ENCODE measurements at regions not wholly inside any gene's neighbourhood (a gene's known extent, or its start where the extent isn't known, plus 50 kb on each side); places are given as distances from the start of the nearest gene placed in this dataset.

DNA sequence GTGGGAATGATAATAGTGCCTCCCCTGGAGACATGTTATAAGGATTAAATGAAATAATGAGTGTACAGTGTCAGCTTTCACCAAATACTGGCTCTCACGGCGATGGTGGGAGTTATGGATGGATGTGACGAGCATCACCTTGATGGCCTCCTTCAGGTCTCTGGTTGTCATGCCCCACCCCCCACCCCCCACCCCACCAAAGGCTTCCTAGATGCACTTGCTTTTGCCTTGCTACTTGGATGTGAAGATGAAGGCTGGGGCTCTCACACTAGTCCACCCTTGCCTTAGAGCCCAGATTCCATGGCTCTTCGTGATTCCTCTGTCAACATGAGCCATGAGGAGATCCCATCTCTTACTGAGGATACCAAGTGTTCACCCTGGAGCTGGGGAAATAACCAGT lies 412.3 kb downstream of the NPHP4 start:
- DNase-seq (ENCODE audit: low read depth) = no peak
- TF ChIP-seq, protein P1, sequence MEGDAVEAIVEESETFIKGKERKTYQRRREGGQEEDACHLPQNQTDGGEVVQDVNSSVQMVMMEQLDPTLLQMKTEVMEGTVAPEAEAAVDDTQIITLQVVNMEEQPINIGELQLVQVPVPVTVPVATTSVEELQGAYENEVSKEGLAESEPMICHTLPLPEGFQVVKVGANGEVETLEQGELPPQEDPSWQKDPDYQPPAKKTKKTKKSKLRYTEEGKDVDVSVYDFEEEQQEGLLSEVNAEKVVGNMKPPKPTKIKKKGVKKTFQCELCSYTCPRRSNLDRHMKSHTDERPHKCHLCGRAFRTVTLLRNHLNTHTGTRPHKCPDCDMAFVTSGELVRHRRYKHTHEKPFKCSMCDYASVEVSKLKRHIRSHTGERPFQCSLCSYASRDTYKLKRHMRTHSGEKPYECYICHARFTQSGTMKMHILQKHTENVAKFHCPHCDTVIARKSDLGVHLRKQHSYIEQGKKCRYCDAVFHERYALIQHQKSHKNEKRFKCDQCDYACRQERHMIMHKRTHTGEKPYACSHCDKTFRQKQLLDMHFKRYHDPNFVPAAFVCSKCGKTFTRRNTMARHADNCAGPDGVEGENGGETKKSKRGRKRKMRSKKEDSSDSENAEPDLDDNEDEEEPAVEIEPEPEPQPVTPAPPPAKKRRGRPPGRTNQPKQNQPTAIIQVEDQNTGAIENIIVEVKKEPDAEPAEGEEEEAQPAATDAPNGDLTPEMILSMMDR (conservative IDR thresholded peaks at IDR 0.05; ENCODE audit: low read length) = no peak
- H3K4me3 ChIP-seq (ENCODE audit: low read length) = no peak overlapping the region

DNA sequence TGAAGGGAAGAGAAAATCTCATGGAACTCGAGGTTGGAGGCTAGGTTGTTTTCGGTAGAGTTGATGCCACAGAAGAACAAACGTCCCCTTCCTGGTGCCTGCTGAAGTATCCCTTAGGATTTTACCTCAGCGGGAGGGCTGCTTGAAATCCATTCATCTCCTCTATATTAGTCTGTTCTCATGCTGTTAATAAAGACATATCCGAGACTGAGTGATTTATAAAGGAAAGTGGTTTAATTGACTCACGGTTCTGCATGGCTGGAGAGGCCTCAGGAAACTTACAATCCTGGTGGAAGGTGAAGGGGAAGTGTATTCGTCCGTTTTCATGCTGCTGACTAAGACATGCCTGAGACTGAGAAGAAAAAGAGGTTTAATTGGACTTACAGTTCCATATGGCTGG lies 413.5 kb downstream of the NPHP4 start:
- no peak overlapping the region for H3K4me3 ChIP-seq (ENCODE audit: low read length)
- TF ChIP-seq, protein P1 (conservative IDR thresholded peaks at IDR 0.05; ENCODE audit: low read length) = no peak
- no peak for DNase-seq (ENCODE audit: low read depth)

DNA sequence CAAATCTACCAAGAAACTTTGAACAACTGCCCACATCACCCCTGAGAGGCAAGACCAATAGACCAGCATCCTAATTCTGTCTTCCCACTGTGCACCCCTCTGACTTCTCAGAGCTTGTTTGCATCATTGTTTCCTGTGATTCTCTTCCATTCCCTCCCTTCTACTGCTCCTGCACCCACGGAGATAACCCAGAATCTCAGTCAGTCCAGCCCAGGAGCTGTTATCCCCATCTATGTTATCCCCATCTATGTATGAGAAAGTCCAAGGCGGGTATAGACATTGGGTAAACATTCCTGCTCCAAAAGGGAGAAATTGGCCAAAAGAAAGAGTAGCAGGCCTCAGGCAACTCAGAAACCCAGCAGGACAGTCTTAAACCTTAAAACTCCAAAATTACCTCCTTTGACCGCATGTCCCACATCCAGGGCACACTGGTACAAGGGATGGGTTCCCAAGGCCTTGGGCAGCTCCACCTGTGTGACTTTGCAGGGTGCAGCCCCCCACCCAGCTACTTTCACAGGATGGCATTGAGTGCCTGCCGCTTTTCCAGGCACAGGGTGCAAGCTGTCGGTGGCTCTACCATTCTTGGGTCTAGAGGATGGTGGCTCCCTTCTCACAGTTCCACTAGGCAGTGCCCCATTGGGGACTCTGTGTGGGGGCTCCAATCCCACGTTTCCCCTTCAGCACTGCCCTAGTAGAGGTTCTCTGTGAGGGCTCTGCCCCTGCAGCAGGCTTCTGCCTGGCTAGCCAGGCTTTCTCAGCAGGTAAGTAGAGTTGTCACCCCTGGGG lies 414.8 kb downstream of the NPHP4 start:
- no peak for DNase-seq (ENCODE audit: low read depth)
- no peak overlapping the region for H3K4me3 ChIP-seq (ENCODE audit: low read length)
- TF ChIP-seq, protein P1 (conservative IDR thresholded peaks at IDR 0.05; ENCODE audit: low read length) = no peak

DNA sequence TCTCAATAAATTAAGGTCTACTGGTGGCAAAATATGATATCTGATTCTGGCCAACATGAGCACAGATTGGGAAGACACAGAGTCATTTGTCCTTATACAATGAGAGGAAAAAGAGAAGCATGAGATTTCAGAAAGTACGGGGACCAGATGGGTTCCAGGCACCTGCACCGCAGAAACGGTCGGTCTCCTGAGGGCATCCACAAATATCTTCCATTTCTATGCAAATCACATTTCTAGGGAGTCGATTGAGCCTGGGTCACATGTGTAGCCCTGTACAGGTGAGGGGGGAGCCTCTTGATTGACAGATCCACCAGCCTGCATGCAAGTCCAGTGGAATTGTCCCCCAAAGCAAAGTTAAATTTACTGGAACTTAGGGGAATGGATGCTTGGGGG lies 415.6 kb downstream of the NPHP4 start:
- TF ChIP-seq, protein P1 (conservative IDR thresholded peaks at IDR 0.05; ENCODE audit: low read length) = no peak
- no peak for DNase-seq (ENCODE audit: low read depth)
- H3K4me3 ChIP-seq (ENCODE audit: low read length) = no peak overlapping the region

DNA sequence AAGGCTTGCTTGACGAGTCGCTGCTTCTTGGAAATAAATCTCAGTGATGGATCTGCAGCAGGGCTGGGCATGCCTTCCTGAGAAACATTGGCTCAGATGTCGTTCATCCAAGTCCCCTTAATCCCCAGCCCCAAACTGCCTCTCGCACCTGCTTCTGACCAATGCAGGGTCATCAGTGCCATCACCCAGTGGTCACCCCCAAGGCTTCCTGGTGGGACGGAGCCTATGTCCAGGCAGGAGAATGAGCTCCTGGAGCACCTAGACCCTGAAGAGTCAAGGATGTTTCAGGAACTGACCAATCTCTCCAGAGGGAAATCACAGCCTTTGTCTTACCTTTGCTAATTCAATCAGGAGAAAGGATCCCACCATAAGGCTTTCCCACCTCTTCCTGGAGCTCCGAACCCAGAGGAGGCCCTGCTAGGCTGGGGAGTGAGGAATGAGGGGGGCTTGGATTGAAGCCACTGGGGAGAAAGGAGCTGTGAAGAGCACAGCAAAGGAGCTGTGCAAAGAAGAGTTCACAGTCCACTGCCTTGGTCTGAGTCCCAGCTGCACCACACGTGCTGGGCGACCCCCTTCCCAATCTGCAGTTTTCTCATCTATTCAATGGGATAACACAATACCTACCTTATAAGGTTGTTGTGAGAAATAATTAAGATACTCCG lies 416.1 kb downstream of the NPHP4 start:
- DNase-seq (ENCODE audit: low read depth) = no peak
- TF ChIP-seq, protein P1 (conservative IDR thresholded peaks at IDR 0.05; ENCODE audit: low read length) = no peak
- no peak overlapping the region for H3K4me3 ChIP-seq (ENCODE audit: low read length)

DNA sequence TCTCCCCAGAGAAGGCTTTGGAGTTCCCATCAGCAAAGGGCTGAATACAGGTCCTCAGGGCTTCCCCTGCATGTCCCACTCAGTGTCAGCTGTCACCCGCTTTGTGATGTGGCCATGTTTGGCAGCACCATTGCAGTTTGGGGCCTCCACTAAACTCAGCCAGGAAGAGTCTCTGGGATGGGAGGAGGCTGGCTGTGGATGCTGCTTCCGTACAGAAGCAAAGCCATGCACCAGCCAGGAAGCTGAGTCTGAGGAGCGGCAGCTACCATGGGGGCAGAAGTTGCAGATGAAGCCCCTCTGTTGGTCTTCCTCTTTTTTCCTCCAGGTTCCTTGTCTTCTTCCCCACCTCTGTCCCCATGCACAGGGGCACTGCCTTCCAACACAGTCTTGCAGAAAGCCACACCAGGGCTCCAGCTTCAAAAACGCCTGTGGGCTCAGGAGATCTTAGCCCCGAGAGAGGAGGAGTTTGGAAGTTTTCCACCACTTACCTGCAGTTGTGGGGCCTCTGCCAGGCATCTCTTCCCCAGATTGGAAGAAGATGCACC lies 416.8 kb downstream of the NPHP4 start:
- DNase-seq (ENCODE audit: low read depth) = no peak
- H3K4me3 ChIP-seq (ENCODE audit: low read length) = no peak overlapping the region
- TF ChIP-seq, protein P1 (conservative IDR thresholded peaks at IDR 0.05; ENCODE audit: low read length) = no peak

DNA sequence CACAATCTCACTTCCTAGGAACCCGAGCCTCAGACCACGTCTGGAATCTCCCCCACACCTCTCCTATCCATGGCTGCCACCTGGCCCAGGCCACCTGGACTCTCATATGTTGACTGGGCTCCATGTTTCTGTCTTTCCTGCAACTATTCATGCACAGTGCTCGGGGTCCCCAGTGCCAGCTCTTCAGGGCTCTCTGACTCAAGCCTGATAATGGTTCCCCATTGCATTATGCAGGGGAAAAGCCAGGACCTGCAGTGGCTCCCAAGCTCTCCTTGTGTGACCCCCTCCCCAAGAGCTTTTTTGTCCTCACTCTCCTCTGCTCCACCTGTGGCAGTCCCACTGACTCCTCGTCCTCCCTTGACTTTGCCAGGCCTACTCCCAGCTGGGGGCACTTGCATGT lies 417.6 kb downstream of the NPHP4 start:
- no peak overlapping the region for H3K4me3 ChIP-seq (ENCODE audit: low read length)
- DNase-seq (ENCODE audit: low read depth) = no peak
- TF ChIP-seq, protein P1 (conservative IDR thresholded peaks at IDR 0.05; ENCODE audit: low read length) = no peak
